GM21515 (cell line): ENCODE measurements at regions not wholly inside any gene's neighbourhood (a gene's known extent, or its start where the extent isn't known, plus 50 kb on each side); places are given as distances from the start of the nearest gene placed in this dataset.

Experiments
- ATAC-seq: cut with Tn5 transposase; IDR thresholded peaks from one replicate; pipeline ENCODE4 v1.9.1; 2021; ENCODE audit not compliant: unreplicated experiment

DNA sequence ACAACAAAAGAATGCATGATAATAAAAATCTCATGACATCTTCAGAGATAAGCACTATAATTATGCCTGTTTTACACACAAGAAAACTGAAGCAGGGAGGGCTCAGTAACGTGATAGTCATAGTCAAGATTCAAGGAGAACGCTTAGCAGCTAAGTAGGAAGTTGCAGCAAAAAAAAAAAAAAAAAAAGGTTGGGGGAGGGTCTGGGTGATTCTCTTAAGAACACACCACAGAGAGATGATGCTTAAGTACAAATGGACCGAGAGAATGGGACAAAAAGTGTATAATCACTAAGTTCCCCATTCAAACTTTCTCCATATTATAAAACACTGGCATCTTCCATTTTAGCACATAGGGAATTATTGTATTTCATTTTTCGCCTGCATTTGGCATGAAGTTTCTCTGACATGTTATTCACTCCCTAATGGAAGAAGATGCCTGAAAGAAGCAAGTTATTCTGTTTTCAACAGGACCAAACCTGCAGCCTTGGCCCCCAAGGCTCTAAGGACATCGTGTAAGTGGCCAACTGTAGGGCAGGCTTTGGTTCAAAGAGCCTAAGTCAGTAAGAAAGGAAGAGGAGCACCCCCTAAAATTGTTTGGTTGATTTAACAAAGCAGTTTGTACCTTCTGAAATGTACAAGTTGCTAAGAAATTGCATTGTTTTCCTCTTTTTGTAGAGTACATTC is 142.9 kb upstream of the TMPO start:
- ATAC-seq = no peak

DNA sequence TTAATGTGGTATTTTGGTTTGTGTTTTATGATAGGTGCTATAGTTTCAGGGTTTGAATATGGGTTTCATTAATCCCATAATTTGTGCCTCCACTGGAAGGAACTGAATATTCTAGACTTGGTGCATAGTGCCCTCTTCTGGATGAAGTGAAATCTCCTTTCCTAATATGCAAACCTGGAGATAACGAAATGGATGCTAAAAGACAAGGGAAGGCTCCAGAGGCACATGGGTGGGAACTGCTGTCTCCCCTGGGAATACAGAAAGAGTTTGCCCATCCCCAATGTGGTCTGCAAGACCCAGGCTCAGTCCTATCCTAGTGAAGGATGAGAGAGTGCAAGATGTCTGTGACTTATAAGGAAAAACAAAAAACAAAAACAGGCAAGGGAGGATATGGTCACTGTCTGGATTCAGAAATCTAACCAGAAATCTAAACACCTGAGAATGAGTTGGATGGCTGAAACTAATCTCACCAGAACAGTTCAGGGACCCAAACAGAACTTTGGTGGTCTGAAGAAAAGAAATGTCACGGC is 142.3 kb upstream of the TMPO start:
- no peak for ATAC-seq

DNA sequence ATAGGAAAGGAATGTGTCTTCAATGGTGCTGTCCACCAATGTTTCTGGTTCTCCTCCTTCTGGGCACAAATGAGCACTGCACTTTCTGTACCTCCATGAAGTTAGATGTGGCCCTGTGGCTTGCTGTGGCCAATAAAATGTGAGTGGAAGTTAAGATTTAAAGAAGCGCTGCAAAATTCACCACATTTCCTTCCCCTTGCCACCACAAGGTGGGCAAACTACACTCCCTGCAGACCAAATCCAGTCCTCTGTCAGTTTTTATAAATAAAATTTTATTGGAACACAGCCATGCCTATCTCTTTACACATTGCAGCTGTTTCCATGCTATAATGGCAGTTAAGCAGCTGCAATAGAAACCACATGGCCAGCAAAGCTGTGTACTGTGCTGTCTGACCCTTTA is 141.4 kb upstream of the TMPO start:
- no peak for ATAC-seq

DNA sequence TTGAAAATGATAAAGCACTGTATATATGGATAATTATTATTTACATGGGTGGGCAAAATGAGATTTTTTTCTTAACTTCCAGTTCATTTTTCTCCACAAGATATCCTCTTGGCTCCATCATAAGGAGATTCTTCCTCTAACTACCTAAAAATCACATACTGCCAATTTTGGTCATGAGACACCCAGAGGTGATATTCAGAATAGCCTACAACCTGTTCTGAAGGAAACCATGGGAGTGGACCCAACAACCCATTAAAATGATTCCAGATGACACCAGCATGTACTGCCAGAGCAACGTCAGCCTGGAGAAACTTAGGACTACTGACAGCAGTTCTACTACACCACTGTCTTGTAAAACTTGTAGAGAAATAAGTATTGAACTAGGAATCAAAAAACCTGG is 136.3 kb upstream of the TMPO start:
- no peak for ATAC-seq

DNA sequence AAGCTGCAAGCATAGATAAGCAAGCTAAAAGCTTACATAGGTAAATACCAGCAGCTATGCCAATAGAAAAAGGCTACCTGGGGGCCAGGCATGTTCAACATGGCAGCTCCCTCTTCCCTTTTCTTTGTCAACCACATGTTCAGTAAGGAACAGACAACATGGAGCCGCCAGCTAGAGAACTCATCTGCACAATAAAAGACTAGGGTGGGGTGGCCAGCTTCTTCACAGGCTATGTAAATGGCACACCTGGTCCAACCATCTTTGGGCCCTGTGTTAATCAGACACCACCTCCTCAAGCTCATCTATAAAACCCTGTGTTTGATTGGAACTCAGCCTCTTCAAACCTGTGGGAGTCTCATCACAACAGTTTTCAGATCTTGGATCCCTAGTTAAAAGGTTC is 129.7 kb upstream of the TMPO start:
- no peak for ATAC-seq

DNA sequence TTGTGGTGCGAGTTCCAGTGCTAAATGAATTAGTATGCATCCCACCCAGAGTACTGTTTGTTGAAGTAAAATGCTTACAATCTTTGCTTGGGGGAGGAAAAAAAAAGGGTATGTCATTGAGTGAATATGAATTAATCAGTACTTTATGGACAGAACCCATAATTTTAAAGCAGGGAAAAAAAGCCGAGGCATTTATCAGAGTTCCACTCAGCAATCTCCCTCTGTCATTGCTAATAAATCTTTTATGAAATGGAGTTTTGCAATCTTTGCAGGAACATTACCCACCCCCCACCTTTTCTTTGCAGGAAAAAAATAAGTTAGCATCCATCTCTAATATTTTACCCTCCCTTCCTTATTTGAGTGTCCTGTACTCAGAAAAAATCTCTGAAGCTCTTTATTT is 127.9 kb upstream of the TMPO start:
- ATAC-seq = no peak

DNA sequence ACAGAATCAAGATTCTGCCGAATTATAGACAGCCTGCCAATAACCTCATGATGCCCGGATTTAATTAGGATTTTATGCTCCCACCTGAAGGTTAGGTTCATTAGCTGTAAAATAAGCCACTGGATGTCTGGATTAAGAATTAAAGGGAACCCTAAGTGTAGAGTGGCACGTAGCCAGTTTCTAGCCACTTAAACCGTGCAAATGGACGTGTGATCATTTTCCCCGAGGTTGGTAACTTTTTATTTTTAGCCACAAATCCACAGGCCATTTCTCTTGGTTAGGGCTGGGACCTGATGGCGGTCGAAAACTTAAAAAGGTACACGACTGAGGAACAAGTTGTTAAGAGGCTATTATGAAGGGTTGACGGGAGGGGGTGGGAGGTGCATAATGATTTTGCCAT is 127.3 kb upstream of the TMPO start:
- no peak for ATAC-seq

DNA sequence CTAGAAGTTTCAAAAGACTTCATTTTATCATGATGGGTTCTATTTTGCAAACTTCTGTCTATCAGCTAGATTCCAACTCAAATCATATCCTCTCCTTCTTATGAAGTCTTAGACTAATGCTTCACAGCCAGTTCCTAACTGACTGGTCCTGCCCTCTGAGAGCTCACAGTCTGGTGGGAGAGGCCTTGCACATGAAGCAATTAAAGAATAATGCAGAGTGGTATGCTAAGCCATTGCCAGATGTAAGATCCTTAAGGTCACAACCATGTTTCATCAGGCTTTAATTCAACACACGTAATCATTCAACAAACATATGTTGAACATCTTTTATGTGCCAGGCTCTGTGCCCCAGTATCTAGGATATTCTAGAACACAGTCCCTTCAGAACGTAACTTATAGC is 125.8 kb upstream of the TMPO start:
- no peak for ATAC-seq

DNA sequence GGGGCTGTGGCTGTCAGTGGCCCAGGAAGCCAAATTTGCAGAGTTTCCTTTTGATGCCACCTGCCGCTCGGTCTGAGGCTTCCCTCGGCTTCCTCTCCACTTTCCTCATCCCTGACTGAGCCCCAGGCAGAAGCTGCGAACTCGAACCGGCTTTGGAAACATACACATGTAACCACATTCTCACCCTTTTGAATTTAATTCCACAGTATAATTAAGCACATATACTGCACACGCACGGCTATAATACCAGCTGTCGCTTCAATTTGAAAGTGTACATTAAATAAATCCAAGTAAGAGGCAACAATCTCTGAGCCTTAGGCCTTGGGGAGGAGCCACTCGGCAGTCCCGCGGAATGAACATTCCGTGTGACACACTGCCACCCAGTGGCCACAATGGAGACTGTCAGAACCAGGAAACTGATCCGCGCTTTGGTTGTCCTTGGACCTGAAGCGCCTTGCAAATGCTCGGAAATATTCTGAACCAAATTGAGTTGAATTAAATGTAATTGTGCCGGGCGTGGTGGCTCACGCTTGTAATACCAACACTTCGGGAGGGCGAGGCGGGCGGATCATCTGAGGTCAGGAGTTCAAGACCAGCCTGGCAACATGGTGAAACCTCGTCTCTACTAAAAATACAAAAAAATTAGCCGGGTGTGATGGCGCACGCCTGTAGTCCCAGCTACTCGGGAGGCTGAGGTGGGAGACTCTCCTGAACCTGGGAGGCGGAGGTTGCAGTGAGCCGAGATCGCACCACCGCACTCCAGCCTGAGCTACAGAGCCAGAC is 117.9 kb upstream of the TMPO start:
- peak; percentile 96 for ATAC-seq

DNA sequence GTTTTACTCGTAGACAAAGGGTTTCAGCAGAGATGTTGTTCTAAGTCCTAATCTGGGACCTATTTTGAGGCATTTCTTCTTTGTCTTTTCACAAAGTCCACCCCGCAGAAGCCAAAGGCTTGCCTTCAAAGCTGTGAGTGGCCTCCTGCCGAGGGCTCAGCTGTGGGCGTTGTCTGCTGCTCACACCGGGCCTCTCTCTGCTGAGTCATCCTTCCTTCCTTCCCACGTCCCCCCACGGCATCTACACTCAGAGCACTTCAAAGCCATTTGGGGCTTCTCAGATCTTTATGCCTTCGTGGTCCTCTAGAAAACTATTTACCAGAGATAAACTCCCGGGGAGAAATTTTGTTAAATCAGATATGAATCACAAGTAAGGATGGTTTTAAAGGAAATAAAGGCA is 115.9 kb upstream of the TMPO start:
- no peak for ATAC-seq

DNA sequence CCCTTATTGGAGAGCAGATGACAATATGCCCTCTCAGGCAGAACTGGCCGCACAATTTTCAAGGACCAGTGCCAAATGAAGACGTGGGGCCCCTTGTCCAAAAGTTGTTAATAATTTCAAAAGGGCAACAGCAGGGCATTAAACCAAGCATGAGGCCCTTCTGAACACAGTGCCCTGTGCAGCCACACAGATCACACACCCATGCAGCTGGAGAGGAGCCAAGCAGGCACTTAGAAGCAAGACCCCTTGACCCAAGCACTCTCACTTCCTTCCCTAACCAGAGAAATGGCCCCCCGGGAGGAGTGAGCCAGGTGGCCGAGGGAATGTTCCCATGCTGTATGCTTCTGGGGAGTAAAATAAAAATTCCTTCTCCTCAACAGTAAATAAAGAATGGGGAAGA is 114.0 kb upstream of the TMPO start:
- no peak for ATAC-seq

DNA sequence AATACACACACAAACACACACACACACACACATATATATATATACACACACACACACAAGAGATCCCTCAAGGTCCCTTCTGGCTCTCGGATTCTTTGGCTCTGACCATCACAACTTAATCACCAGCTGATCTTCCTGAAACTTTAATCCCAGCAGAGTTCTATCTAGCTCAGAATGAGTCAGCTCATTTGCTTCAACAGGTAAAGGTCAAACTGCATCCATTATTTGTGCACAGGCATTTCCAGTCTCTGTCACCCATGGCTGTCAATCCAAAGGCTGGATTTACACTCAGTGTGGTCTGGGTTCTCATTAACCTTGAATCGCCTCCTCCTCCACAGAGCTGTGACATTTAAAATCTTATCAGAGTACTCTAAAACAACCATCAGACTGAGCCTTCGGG is 113.3 kb upstream of the TMPO start:
- no peak for ATAC-seq

DNA sequence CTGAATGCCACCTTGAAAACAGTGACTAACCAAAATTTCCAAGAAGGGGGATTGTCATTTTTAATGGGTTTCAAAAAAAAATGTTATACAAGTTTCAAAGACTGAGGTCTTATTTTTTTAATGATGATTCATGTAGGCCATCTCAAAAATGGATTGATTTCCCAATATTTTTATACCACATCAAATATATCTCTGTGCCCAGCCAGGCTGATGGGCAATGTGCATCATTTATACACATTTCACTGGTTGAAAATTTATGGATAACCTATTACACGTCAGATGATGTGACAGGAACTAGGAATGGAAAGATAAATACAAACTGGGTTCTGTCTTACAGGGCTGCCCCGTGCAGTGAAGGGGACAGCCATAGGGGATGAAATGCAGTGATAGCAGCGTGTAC is 112.7 kb upstream of the TMPO start:
- no peak for ATAC-seq

DNA sequence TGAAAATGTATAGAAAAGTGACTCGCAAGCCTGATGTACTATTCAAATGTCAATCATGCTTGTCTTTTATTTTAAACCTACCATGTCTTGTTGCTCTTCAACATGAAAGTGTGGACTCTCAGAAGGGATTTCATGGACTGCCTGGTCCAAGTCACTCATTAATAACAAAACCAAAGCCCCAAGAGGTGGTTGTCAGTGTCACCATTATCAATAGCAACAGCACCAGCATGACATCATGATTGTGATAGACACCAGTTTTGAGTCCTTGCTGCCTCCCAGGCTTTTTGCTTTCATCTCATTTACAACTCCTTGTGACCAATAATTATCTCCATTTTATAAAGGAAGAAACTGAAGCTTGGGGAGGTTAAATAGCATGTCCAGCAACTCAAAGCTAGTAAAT is 112.0 kb upstream of the TMPO start:
- no peak for ATAC-seq

DNA sequence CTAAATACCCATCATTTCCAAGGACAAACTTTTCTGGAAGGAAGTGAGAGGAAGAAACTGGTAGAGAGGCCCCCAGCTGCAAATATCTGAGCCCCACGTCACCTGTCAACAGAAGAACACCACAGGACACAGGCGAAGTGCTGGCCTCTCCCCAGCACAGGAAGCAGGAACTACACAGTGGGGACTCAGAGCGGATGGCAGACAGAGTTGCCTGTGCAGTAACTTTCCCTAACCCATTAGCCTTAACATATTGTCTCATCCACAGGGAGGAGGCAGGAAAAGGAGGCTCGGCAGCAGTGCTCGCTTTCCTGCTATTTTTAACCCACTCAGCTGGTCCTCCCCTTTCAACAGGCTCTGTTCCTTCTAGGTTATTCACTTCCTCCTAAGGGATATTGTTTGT is 111.5 kb upstream of the TMPO start:
- ATAC-seq = no peak

DNA sequence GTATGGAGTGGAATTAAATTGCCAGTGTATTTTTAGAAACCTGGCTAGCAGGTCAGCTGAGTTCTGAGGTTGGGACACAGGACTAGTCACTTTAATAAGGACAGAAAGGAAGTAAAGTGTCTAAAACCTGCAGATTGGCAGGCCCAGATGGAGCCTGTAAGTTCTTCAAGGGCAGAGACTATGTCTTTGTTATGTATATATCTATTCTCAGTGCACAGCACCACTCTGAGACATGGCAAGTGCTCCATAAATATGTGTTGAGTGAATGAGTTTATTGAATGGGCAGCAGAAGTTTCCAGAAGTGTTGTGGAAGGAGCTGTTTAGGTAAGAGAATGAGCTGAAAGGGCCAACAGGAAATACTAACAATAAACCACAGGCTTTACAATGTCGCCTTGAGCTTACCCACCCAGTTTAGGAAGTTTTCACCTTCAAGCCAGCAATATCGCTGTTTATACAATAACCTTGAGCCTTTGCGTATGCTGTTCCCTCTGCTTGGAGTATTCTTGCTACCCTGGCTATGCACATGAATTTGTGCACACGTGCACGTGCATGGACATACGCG is 109.5 kb upstream of the TMPO start:
- ATAC-seq = no peak

DNA sequence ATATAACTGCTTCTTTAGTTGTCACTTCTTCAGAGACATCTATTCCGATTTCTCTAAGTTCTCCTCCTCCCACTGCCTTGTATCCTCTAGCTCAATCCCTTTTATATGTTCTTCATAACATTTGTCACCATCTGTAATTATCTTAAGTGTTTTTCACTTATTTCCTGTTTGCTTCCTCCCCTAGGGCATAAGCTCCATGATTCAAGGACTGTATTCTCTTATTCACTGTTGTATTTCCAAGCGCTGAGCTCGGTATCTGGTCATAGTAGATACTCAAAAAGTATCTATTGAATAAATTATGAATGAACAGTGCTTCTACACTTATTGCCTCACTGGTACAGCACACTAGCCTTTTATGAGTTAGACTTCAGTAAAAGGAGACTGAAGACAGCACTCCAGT is 109.0 kb upstream of the TMPO start:
- no peak for ATAC-seq

DNA sequence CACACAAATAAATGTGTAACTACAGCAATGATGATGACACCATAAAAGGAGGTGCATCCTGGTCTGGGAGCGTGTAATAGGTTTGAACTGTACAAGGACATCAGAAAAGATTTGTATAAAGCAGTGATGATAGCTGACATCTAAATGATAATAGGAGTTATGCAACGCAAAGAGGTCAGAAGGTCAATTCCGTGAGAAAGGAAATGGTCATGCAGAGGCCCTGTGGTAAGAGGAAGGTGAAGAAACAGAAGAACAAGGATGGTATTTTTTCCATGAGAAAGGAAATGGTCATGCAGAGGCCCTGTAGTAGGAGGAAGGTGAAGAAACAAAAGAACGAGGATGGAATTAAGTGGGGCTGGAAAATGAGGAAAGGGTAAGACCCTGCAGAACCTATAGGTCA is 106.7 kb upstream of the TMPO start:
- no peak for ATAC-seq

DNA sequence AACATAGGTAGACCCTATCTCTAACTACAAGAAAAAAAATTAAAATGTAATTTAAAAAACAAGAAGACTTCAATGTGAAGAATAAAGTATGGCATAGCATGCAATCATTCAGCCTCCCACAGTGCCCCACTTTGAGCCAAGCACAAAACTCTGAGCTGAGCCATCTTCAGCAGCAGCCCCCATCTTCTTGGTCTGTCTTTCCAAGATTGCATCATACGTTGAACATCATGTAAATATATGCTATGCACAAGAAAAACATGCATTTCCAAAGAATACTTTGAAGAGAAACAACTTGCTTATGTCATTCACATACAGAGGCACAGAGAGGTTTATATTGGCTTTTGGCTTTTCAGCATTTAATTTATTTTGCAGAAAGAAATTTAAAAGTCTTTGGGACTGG is 105.8 kb upstream of the TMPO start:
- ATAC-seq = no peak

DNA sequence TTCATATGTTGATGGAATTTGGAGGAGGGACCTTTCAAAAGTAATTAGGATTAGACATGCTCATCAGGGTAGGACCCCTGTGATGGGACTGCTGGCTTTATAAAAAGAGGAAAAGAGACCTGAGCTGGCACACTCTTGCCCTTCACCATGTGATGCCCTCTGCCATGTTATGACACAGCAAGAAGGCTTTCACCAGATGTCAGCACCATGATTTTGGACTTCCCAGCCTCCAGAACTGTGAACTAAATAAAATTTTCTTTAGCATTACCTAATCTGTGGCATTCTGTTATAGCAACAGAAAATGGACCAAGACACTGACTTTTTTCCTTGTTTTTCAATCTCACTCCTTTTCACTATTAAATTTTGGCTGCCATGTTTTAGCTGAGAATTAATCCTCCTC is 105.0 kb upstream of the TMPO start:
- ATAC-seq = no peak

DNA sequence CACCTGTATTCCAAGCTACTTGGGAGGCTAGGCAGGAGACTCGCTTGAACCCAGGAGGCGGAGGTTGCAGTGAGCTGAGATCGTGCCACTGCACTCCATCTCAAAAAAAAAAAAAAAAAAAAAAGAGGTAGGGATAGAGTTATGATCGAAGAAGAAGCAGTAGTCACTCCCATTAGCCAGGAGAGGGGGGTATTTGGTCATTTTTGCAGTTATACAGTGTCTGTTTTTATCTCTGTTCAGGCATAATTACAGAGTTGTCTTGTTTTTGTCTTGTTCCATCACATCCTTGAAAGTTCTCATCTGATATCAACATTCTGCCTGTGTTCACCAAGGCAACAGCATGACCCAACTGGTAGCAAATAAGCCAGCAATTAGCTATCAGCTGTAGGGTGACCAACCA is 98.5 kb upstream of the TMPO start:
- no peak for ATAC-seq

DNA sequence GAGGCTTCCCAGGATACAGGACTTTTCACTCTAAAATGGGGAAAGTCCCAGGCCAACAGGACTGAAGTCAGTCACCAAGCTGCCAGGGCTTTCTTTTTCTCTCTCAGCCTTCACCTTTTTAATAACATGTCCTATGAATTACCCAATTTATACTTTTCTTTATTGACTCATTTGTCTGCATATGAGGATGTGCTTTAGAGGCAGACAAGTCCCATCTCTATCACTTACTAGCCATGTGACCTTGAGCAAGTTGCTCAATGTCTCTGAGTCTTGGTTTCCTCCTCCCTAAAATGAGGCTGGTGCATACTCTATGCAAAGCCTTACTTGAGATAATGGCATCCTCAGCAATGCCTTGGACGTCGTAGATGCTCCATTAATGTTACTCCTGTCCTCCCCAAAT is 98.1 kb upstream of the TMPO start:
- no peak for ATAC-seq
